GM11168 (cell line): ENCODE measurements at regions not wholly inside any gene's neighbourhood (a gene's known extent, or its start where the extent isn't known, plus 50 kb on each side); places are given as distances from the start of the nearest gene placed in this dataset.
"Not testable (repeated sequence)": the region's sequence is repeated elsewhere in the genome, so short reads cannot be mapped to it uniquely, and the experiment has no call there.

Experiments
- in situ Hi-C: fragments of 300-500 bp; cut with MboI; formaldehyde crosslinking; loops from one replicate; pipeline ENCODE4 v1.12.0; 2022; ENCODE audit warnings: low sequenced_read_pairs; ENCODE audit not compliant: unreplicated experiment

- in situ Hi-C loops = no loop called here
These were observed 93.4 kb upstream of the WSB1 start for GRCh38 chr17:27200476-27200875.

GRCh38 chr17:27203241-27203640 lies 90.7 kb upstream of the WSB1 start:
- in situ Hi-C loops = no loop called here

GRCh38 chr17:27206447-27206846 lies 87.5 kb upstream of the WSB1 start:
- in situ Hi-C loops = no loop called here

- in situ Hi-C loops = no loop called here
These were observed 86.8 kb upstream of the WSB1 start for GRCh38 chr17:27207073-27207513.

- in situ Hi-C loops = not testable (repeated sequence)
These were observed 85.5 kb upstream of the WSB1 start for GRCh38 chr17:27208370-27208769.

GRCh38 chr17:27209316-27209715 lies 84.6 kb upstream of the WSB1 start:
- in situ Hi-C loops = no loop called here

- in situ Hi-C loops = not testable (repeated sequence)
These were observed 83.1 kb upstream of the WSB1 start for GRCh38 chr17:27210809-27211208.

- in situ Hi-C loops = no loop called here
These were observed 77.1 kb upstream of the WSB1 start for GRCh38 chr17:27216836-27217235.

GRCh38 chr17:27217631-27218030 lies 76.3 kb upstream of the WSB1 start:
- in situ Hi-C loops = no loop called here

- in situ Hi-C loops = no loop called here
These were observed 75.9 kb upstream of the WSB1 start for GRCh38 chr17:27218041-27218440.

GRCh38 chr17:27218719-27219488 lies 75.0 kb upstream of the WSB1 start:
- in situ Hi-C loops = no loop called here

GRCh38 chr17:27222515-27222914 lies 71.4 kb upstream of the WSB1 start:
- in situ Hi-C loops = no loop called here

GRCh38 chr17:27224526-27225315 lies 69.2 kb upstream of the WSB1 start:
- in situ Hi-C loops = no loop called here

GRCh38 chr17:27226611-27227230 lies 67.2 kb upstream of the WSB1 start:
- in situ Hi-C loops = no loop called here

- in situ Hi-C loops = no loop called here
These were observed 62.9 kb upstream of the WSB1 start for GRCh38 chr17:27230996-27231395.

GRCh38 chr17:27232328-27232727 lies 61.6 kb upstream of the WSB1 start:
- in situ Hi-C loops = no loop called here

- in situ Hi-C loops = no loop called here
These were observed 60.9 kb upstream of the WSB1 start for GRCh38 chr17:27233059-27233458.

- in situ Hi-C loops = no loop called here
These were observed 60.1 kb upstream of the WSB1 start for GRCh38 chr17:27233776-27234175.

GRCh38 chr17:27236717-27237315 lies 57.1 kb upstream of the WSB1 start:
- in situ Hi-C loops = no loop called here

- in situ Hi-C loops = no loop called here
These were observed 56.0 kb upstream of the WSB1 start for GRCh38 chr17:27237890-27238289.

GRCh38 chr17:27239046-27239445 lies 54.9 kb upstream of the WSB1 start:
- in situ Hi-C loops = no loop called here
